K562 (cell line): ENCODE measurements at regions not wholly inside any gene's neighbourhood (a gene's known extent, or its start where the extent isn't known, plus 50 kb on each side); places are given as distances from the start of the nearest gene placed in this dataset.

Experiments
- FIP1L1 ChIP-seq: fragments of 200-400 bp; formaldehyde crosslinking; IDR thresholded peaks from 2 replicates; pipeline ENCODE4 v1.6.1; 2018; ENCODE audit warnings: mild to moderate bottlenecking, low read depth, low read length; ENCODE audit not compliant: poor library complexity, severe bottlenecking
- SIRT6 ChIP-seq: IDR thresholded peaks from one replicate; pipeline ENCODE4 v1.6.1; 2012; ENCODE audit warnings: low read depth, mild to moderate bottlenecking, control low read depth, inconsistent platforms, low read length, moderate library complexity
- ZNF133 ChIP-seq: fragments of 250-450 bp; sonication (Bioruptor Pico); IDR thresholded peaks from 2 replicates; pipeline ENCODE4 v1.4.0; 2020; ENCODE audit warnings: mild to moderate bottlenecking
- TF ChIP-seq, protein P1 (sequence below): sonication (generic); formaldehyde crosslinking; IDR thresholded peaks from 2 replicates; pipeline ENCODE4 v1.8.0; 2023; ENCODE audit warnings: mild to moderate bottlenecking, missing genetic modification reagents
- TF ChIP-seq, protein P2 (sequence below): fragments of 200-600 bp; sonication (generic); IDR thresholded peaks from one replicate; pipeline ENCODE4 v1.6.1; 2012; ENCODE audit warnings: mild to moderate bottlenecking, low read depth, low read length, inconsistent platforms
- TF ChIP-seq, protein P3 (sequence below): fragments of 450-650 bp; IDR thresholded peaks from 2 replicates; pipeline ENCODE4 v1.6.1; 2016
- TF ChIP-seq, protein P4 (sequence below): fragments of 200-800 bp; sonication (Bioruptor generic); IDR thresholded peaks from 2 replicates; pipeline ENCODE4 v1.6.1; 2017; ENCODE audit warnings: missing genetic modification characterization, missing compliant biosample characterization

DNA sequence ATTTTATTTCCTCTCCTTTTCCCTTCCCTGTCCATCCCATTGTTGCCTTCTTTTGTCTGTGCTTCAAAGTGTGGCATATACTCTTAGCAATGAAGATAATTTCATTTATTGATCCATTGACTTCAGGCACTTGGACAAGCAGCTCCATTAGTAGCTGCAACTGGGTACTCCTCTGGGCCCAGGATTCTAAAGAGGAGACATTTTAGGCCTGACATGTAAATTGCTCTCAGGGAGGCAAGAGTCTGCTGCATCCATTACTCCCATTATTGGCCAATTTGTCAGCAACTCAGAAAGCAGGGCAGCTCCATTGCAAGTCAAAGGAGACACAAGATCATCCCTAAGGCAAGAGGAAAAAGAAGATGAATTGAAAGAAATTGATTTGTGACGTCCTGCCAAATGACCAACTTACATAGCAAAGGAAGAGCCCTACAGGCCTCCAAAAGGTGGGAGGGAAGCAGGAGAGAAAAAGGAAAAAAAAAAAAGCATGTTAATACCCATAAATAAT, 1094.1 kb upstream of the FLRT2 start (continued):
- TF ChIP-seq, protein P1, sequence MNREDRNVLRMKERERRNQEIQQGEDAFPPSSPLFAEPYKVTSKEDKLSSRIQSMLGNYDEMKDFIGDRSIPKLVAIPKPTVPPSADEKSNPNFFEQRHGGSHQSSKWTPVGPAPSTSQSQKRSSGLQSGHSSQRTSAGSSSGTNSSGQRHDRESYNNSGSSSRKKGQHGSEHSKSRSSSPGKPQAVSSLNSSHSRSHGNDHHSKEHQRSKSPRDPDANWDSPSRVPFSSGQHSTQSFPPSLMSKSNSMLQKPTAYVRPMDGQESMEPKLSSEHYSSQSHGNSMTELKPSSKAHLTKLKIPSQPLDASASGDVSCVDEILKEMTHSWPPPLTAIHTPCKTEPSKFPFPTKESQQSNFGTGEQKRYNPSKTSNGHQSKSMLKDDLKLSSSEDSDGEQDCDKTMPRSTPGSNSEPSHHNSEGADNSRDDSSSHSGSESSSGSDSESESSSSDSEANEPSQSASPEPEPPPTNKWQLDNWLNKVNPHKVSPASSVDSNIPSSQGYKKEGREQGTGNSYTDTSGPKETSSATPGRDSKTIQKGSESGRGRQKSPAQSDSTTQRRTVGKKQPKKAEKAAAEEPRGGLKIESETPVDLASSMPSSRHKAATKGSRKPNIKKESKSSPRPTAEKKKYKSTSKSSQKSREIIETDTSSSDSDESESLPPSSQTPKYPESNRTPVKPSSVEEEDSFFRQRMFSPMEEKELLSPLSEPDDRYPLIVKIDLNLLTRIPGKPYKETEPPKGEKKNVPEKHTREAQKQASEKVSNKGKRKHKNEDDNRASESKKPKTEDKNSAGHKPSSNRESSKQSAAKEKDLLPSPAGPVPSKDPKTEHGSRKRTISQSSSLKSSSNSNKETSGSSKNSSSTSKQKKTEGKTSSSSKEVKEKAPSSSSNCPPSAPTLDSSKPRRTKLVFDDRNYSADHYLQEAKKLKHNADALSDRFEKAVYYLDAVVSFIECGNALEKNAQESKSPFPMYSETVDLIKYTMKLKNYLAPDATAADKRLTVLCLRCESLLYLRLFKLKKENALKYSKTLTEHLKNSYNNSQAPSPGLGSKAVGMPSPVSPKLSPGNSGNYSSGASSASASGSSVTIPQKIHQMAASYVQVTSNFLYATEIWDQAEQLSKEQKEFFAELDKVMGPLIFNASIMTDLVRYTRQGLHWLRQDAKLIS (CRISPR knock-in tag), result no peak
- TF ChIP-seq FIP1L1, result no peak
- TF ChIP-seq, protein P2, sequence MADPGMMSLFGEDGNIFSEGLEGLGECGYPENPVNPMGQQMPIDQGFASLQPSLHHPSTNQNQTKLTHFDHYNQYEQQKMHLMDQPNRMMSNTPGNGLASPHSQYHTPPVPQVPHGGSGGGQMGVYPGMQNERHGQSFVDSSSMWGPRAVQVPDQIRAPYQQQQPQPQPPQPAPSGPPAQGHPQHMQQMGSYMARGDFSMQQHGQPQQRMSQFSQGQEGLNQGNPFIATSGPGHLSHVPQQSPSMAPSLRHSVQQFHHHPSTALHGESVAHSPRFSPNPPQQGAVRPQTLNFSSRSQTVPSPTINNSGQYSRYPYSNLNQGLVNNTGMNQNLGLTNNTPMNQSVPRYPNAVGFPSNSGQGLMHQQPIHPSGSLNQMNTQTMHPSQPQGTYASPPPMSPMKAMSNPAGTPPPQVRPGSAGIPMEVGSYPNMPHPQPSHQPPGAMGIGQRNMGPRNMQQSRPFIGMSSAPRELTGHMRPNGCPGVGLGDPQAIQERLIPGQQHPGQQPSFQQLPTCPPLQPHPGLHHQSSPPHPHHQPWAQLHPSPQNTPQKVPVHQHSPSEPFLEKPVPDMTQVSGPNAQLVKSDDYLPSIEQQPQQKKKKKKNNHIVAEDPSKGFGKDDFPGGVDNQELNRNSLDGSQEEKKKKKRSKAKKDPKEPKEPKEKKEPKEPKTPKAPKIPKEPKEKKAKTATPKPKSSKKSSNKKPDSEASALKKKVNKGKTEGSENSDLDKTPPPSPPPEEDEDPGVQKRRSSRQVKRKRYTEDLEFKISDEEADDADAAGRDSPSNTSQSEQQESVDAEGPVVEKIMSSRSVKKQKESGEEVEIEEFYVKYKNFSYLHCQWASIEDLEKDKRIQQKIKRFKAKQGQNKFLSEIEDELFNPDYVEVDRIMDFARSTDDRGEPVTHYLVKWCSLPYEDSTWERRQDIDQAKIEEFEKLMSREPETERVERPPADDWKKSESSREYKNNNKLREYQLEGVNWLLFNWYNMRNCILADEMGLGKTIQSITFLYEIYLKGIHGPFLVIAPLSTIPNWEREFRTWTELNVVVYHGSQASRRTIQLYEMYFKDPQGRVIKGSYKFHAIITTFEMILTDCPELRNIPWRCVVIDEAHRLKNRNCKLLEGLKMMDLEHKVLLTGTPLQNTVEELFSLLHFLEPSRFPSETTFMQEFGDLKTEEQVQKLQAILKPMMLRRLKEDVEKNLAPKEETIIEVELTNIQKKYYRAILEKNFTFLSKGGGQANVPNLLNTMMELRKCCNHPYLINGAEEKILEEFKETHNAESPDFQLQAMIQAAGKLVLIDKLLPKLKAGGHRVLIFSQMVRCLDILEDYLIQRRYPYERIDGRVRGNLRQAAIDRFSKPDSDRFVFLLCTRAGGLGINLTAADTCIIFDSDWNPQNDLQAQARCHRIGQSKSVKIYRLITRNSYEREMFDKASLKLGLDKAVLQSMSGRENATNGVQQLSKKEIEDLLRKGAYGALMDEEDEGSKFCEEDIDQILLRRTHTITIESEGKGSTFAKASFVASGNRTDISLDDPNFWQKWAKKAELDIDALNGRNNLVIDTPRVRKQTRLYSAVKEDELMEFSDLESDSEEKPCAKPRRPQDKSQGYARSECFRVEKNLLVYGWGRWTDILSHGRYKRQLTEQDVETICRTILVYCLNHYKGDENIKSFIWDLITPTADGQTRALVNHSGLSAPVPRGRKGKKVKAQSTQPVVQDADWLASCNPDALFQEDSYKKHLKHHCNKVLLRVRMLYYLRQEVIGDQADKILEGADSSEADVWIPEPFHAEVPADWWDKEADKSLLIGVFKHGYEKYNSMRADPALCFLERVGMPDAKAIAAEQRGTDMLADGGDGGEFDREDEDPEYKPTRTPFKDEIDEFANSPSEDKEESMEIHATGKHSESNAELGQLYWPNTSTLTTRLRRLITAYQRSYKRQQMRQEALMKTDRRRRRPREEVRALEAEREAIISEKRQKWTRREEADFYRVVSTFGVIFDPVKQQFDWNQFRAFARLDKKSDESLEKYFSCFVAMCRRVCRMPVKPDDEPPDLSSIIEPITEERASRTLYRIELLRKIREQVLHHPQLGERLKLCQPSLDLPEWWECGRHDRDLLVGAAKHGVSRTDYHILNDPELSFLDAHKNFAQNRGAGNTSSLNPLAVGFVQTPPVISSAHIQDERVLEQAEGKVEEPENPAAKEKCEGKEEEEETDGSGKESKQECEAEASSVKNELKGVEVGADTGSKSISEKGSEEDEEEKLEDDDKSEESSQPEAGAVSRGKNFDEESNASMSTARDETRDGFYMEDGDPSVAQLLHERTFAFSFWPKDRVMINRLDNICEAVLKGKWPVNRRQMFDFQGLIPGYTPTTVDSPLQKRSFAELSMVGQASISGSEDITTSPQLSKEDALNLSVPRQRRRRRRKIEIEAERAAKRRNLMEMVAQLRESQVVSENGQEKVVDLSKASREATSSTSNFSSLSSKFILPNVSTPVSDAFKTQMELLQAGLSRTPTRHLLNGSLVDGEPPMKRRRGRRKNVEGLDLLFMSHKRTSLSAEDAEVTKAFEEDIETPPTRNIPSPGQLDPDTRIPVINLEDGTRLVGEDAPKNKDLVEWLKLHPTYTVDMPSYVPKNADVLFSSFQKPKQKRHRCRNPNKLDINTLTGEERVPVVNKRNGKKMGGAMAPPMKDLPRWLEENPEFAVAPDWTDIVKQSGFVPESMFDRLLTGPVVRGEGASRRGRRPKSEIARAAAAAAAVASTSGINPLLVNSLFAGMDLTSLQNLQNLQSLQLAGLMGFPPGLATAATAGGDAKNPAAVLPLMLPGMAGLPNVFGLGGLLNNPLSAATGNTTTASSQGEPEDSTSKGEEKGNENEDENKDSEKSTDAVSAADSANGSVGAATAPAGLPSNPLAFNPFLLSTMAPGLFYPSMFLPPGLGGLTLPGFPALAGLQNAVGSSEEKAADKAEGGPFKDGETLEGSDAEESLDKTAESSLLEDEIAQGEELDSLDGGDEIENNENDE, result no peak
- TF ChIP-seq, protein P3, sequence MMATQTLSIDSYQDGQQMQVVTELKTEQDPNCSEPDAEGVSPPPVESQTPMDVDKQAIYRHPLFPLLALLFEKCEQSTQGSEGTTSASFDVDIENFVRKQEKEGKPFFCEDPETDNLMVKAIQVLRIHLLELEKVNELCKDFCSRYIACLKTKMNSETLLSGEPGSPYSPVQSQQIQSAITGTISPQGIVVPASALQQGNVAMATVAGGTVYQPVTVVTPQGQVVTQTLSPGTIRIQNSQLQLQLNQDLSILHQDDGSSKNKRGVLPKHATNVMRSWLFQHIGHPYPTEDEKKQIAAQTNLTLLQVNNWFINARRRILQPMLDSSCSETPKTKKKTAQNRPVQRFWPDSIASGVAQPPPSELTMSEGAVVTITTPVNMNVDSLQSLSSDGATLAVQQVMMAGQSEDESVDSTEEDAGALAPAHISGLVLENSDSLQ, result no peak
- no peak for TF ChIP-seq ZNF133 (CRISPR knock-in tag)
- no peak for TF ChIP-seq SIRT6
- TF ChIP-seq, protein P4, sequence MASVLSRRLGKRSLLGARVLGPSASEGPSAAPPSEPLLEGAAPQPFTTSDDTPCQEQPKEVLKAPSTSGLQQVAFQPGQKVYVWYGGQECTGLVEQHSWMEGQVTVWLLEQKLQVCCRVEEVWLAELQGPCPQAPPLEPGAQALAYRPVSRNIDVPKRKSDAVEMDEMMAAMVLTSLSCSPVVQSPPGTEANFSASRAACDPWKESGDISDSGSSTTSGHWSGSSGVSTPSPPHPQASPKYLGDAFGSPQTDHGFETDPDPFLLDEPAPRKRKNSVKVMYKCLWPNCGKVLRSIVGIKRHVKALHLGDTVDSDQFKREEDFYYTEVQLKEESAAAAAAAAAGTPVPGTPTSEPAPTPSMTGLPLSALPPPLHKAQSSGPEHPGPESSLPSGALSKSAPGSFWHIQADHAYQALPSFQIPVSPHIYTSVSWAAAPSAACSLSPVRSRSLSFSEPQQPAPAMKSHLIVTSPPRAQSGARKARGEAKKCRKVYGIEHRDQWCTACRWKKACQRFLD, result no peak
- TF ChIP-seq, all 486 proteins: peak for 0
